Psoas muscle (tissue), 7 donors: ENCODE measurements at regions not wholly inside any gene's neighbourhood (a gene's known extent, or its start where the extent isn't known, plus 50 kb on each side); places are given as distances from the start of the nearest gene placed in this dataset.
A peak's percentile ranks its signal among the peaks of the same experiment; 100 is the strongest.

Experiments used
- ATAC-seq, 4 donors: fragments of 200-7000 bp; cut with Tn5 transposase; one replicate each; pipeline ENCODE4 v1.9.1; 2020; ENCODE audit warnings: moderate library complexity in 3 of 4, mild to moderate bottlenecking in 2 of 4
- DNase-seq, 2 donors: peaks; one replicate each; pipeline ENCODE4 v3.0.0-alpha.2; 2020
- H3K27ac ChIP-seq: fragments of 200-600 bp; one replicate; pipeline ENCODE4 v1.8.0; 2022
- H3K27me3 ChIP-seq, 3 donors: fragments of 200-600 bp in 1 of 3; one replicate each; pipeline versions ENCODE4 v1.6.1 to v1.8.0; 2013 to 2022; ENCODE audit warnings: low read length in 2 of 3, mild to moderate bottlenecking in 2 of 3, moderate library complexity in 1 of 3; ENCODE audit not compliant: insufficient read depth in 3 of 3
- H3K36me3 ChIP-seq, 2 donors: fragments of 200-600 bp in 1 of 2; one replicate each; pipeline versions ENCODE4 v1.6.1 to v1.8.0; 2013 to 2022; ENCODE audit warnings: low read depth in 1 of 2, mild to moderate bottlenecking in 1 of 2, moderate library complexity in 1 of 2; ENCODE audit not compliant: insufficient read depth in 1 of 2
- H3K4me1 ChIP-seq: fragments of 200-600 bp; one replicate; pipeline ENCODE4 v1.8.0; 2022
- H3K4me3 ChIP-seq: fragments of 200-600 bp; one replicate; pipeline ENCODE4 v1.8.0; 2022; ENCODE audit warnings: mild to moderate bottlenecking
- H3K9me3 ChIP-seq: fragments of 200-600 bp; one replicate; pipeline ENCODE4 v1.8.0; 2022
- WGBS, 3 donors: extraction: QIAGEN DNeasy Blood & Tissue Kit; methylation state at CpG; one replicate each; pipeline versions ENCODE4 v1.1.6 to v1.1.7; 2013; 5-methylcytosine and 5-hydroxymethylcytosine counted together
- intact Hi-C, 2 donors: fragments of 100-400 bp; cut with DNase I; formaldehyde crosslinking; loops; one replicate each; pipeline versions ENCODE4 v1.11.0 to v1.14.2; 2022
- TF ChIP-seq, protein P1 (sequence below): fragments of 200-600 bp; IDR thresholded peaks from one replicate; pipeline ENCODE4 v1.8.0; 2022; ENCODE audit warnings: antibody characterized with exemption
- donor health status: healthy with polysubstance abuse.
- donor health status: DM: no; HTN: no; CAD: no; lungs with moderate emphysema.
- donor health status: Bipolar disorder and iron deficiency.
- donor health status: healthy.
- donor health status: DM: yes; HTN: yes; CAD: no.
- donor health status: DM: no; HTN: no; CAD: no.
- donor health status: DM: yes; HTN: yes; CAD: no.

DNA sequence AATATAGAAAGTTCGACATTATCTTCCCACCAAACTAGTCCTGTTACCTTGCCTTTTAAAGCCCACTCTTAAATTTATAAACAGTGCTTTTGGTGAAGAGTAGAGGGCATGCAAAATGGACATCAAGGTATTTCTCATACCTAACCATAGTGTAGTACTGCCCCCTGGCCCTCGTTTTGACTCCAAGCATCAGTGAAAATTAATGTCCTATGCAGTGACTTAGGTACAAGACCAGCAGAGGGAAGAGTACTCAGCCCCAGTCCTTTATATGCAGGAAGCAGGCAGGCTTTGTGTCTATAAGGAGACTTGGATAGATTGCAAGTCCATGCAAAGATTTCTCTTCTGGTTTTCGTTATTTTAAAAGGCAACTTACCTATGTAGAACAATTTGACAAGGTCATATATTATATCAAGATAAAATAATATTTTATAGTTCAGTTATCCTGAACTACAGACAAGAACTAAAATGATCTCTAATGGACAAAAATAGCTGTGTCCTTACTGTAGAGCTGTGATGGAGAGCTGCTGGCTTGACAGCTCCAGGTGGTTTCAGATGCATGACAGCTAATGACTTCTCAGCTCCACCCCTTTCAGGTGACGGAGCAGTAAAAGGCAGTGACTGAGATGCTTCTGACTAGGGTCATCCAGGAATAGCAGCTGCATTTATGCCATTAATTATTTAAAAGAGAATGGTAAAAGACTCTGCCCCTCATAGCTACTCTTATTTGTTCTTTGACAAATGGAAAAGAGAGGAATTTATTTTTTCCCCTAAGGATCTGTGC is 646.1 kb downstream of the SQOR start:
- no peak for ATAC-seq
- Histone ChIP-seq H3K4me1 (no peaks in the 10 kb centered on the region), H3K36me3 (no peaks in the 10 kb centered on the region), H3K27me3 (no peaks in the 10 kb centered on the region), H3K9me3 (no peaks in the 10 kb centered on the region), H3K27ac (no peak overlapping the region), H3K4me3 (no peak overlapping the region)
- WGBS, 3 donors = 55 to 62% (median 57%) methylated on average over 4 of the region's 4 CpGs
- TF ChIP-seq, protein P1, sequence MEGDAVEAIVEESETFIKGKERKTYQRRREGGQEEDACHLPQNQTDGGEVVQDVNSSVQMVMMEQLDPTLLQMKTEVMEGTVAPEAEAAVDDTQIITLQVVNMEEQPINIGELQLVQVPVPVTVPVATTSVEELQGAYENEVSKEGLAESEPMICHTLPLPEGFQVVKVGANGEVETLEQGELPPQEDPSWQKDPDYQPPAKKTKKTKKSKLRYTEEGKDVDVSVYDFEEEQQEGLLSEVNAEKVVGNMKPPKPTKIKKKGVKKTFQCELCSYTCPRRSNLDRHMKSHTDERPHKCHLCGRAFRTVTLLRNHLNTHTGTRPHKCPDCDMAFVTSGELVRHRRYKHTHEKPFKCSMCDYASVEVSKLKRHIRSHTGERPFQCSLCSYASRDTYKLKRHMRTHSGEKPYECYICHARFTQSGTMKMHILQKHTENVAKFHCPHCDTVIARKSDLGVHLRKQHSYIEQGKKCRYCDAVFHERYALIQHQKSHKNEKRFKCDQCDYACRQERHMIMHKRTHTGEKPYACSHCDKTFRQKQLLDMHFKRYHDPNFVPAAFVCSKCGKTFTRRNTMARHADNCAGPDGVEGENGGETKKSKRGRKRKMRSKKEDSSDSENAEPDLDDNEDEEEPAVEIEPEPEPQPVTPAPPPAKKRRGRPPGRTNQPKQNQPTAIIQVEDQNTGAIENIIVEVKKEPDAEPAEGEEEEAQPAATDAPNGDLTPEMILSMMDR = peak; percentile 14
- no peak for DNase-seq
- intact Hi-C loops = no loop called here

DNA sequence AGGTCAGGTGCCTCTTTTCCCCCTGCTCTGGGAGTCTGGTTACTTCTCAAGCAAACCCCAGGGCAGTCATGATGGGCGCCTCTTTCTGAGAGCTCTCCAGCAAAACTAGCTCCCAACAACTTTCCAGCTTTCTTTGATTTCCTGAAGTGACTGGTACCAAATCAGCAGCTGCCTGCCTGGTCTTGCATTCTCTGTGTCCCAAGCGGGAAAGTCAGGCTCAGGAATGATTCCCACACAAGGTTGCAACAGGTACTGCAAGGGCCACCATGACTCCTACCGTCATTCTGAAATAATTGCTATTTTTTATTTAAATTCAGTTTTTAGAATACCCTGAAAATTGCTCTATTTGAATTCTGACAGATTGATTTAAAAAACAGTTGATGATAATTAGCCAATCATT is 658.7 kb downstream of the SQOR start:
- Histone ChIP-seq H3K4me1 (no peaks in the 10 kb centered on the region), H3K9me3 (no peaks in the 10 kb centered on the region), H3K27ac (no peak overlapping the region), H3K27me3 (no peaks in the 10 kb centered on the region), H3K4me3 (no peak overlapping the region), H3K36me3 (no peaks in the 10 kb centered on the region)
- ATAC-seq (no peak), DNase-seq (no peak)
- 87 to 90% (median 88%) methylated on average over 3 of the region's 3 CpGs for WGBS, 3 donors
- TF ChIP-seq, protein P1 = no peak
- intact Hi-C loops = no loop called here

DNA sequence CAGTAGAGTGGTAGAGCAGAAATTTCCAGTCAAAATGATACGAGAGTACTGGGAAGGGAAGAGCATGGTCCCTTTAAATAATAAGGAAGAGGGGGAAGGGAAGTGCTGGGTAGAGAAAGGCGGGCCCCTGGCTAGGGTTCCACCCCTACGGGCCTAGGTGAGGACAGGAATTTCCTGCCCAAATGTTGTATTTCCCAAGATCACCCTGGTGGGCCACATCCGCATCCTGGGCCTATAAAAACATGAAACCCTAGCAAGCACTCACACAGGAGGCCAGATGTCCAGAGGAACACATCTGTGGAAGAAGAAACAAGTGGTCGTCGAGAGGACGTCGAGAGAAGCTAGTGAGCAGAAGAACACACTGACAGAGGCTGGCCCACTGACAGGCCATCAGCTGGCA is 661.2 kb downstream of the SQOR start:
- intact Hi-C loops = no loop called here
- no peaks in the 10 kb centered on the region for H3K36me3 ChIP-seq
- H3K27me3 ChIP-seq = no peaks in the 10 kb centered on the region
- DNase-seq = no peak
- no peak overlapping the region for H3K27ac ChIP-seq
- no peaks in the 10 kb centered on the region for H3K4me1 ChIP-seq
- WGBS, 3 donors = 61 to 70% (median 69%) methylated on average over 8 of the region's 8 CpGs
- no peak for ATAC-seq
- no peak overlapping the region for H3K4me3 ChIP-seq
- no peaks in the 10 kb centered on the region for H3K9me3 ChIP-seq
- TF ChIP-seq, protein P1 = no peak

DNA sequence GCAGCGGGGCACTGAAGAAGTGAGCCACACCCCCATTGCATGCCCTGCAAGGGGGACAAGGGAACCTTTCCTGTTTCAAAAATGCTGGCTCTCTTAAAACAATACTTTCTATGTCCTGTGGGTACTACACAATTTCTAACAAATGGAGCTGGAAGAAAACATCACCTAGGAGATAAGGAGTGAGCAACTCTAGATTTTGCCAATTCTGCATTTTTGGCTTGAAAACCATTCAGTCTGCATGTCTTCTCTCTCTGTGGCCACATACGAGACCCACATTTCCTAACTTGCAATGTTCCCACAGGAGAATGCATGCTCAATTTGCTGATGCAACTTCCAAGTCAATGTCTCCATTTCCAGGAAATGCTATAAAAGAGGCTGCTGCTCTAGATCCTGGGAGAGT is 662.0 kb downstream of the SQOR start:
- ATAC-seq = no peak
- Histone ChIP-seq H3K4me1 (no peaks in the 10 kb centered on the region), H3K4me3 (no peak overlapping the region), H3K27ac (no peak overlapping the region), H3K9me3 (no peaks in the 10 kb centered on the region), H3K36me3 (no peaks in the 10 kb centered on the region), H3K27me3 (no peaks in the 10 kb centered on the region)
- TF ChIP-seq, protein P1 = no peak
- intact Hi-C loops = no loop called here
- WGBS, 3 donors = 66 to 73% (median 67%) methylated on average over 2 of the region's 2 CpGs
- DNase-seq = no peak

DNA sequence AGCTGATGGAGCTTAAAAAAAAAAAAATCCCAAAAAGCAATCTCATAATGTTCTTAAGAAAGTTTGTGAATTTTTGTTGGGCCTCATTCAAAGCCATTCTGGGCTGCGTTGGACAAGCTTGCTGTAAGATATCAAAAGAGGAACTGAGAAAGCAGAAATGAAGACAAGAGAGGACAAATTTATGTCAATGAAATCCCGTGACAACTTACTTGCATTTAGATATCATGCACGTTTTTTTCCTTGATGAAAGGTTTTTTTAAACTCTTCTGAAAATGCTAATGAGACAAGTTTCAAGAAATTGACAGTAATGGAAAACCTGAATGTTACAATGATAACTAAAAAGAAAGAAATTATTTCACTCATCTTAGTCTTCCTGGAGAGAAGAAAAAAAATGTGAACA is 662.9 kb downstream of the SQOR start:
- no peaks in the 10 kb centered on the region for H3K27me3 ChIP-seq
- no peaks in the 10 kb centered on the region for H3K4me1 ChIP-seq
- H3K9me3 ChIP-seq = no peaks in the 10 kb centered on the region
- DNase-seq (no peak), ATAC-seq (no peak)
- intact Hi-C loops = no loop called here
- H3K36me3 ChIP-seq = no peaks in the 10 kb centered on the region
- no peak overlapping the region for H3K27ac ChIP-seq
- H3K4me3 ChIP-seq = no peak overlapping the region
- TF ChIP-seq, protein P1 = no peak
- 66 to 71% (median 71%) methylated on average over 3 of the region's 3 CpGs for WGBS, 3 donors
